ENCODE measurements at regions not wholly inside any gene's neighbourhood (a gene's known extent, or its start where the extent isn't known, plus 50 kb on each side); places are given as distances from the start of the nearest gene placed in this dataset.

DNA sequence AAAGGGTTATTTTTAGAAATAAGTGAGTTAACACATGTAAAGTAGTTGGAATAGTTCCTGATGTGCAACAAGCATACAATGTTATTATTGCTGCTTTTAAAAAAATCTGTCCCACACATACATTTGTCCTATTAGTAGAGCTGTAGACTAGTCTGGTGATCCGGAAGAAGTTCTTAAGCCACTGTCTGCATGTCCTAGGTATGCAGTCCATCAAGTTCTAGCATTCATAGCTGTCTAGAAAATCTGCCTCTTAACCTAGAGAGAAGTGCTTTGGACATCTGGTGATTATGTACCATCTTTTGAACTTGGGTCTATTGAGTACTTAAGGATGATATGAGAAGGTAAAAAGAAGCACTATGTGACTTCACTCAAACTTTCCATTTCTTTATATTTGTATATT, 439.9 kb upstream of the NAALADL2 start:
- TF ChIP-seq, protein P1, sequence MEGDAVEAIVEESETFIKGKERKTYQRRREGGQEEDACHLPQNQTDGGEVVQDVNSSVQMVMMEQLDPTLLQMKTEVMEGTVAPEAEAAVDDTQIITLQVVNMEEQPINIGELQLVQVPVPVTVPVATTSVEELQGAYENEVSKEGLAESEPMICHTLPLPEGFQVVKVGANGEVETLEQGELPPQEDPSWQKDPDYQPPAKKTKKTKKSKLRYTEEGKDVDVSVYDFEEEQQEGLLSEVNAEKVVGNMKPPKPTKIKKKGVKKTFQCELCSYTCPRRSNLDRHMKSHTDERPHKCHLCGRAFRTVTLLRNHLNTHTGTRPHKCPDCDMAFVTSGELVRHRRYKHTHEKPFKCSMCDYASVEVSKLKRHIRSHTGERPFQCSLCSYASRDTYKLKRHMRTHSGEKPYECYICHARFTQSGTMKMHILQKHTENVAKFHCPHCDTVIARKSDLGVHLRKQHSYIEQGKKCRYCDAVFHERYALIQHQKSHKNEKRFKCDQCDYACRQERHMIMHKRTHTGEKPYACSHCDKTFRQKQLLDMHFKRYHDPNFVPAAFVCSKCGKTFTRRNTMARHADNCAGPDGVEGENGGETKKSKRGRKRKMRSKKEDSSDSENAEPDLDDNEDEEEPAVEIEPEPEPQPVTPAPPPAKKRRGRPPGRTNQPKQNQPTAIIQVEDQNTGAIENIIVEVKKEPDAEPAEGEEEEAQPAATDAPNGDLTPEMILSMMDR (IDR thresholded peaks at IDR 0.05; ENCODE audit: extremely low read depth in 1 of 2, insufficient read depth in 1 of 2, low read depth in 1 of 2, low read length in 2 of 2), result no peak
- TF ChIP-seq, protein P2, sequence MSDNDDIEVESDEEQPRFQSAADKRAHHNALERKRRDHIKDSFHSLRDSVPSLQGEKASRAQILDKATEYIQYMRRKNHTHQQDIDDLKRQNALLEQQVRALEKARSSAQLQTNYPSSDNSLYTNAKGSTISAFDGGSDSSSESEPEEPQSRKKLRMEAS (IDR thresholded peaks at IDR 0.05; ENCODE audit: insufficient read depth, insufficient read length), result no peak
- TF ChIP-seq POLR2AphosphoS5 (IDR thresholded peaks at IDR 0.05; ENCODE audit: insufficient read depth, low read depth, low read length), result no peak

Measured in endothelial cell of umbilical vein (primary cell).